Common myeloid progenitor, CD34-positive (primary cell): ENCODE measurements at regions not wholly inside any gene's neighbourhood (a gene's known extent, or its start where the extent isn't known, plus 50 kb on each side); places are given as distances from the start of the nearest gene placed in this dataset.

ENCODE experiments used
- CTCF ChIA-PET: fragments of 350-600 bp; sonication (Branson Sonifier 250); formaldehyde crosslinking; loops from one replicate; lab custom pipeline; 2021; ENCODE audit warnings: antibody characterized with exemption; lab: Charles Lee
- POLR2A ChIA-PET: fragments of 350-600 bp; sonication (Branson Sonifier 250); formaldehyde crosslinking; loops from one replicate; lab custom pipeline; 2021; ENCODE audit warnings: antibody characterized with exemption; lab: Charles Lee
- DNase-seq, 3 donors: peaks; one replicate each; pipeline versions ENCODE4 v3.0.0 to v3.0.0-alpha.2; 2013
- H3K27ac ChIP-seq, 2 experiments: 1 replicate in 1 of 2; 2 replicates in 1 of 2; pipeline ENCODE4 v1.7.0; 2013; ENCODE audit warnings: inconsistent platforms in 2 of 2, low read length in 2 of 2, mild to moderate bottlenecking in 2 of 2, low read depth in 1 of 2, moderate library complexity in 1 of 2; ENCODE audit not compliant: severe bottlenecking in 2 of 2, insufficient read depth in 1 of 2, poor library complexity in 1 of 2
- H3K27me3 ChIP-seq, 5 experiments: replicated peaks in 2 of 5; 1 replicate in 3 of 5; 2 replicates in 2 of 5; pipeline versions ENCODE4 v1.6.1 to v1.7.0; 2013; ENCODE audit warnings: low read length in 4 of 5, mild to moderate bottlenecking in 2 of 5, moderate library complexity in 2 of 5, inconsistent platforms in 1 of 5; ENCODE audit not compliant: insufficient read depth in 5 of 5, control insufficient read depth in 4 of 5
- H3K36me3 ChIP-seq, 4 experiments: 1 replicate in 2 of 4; 2 replicates in 2 of 4; pipeline versions ENCODE4 v1.6.1 to v1.7.0; 2013; ENCODE audit warnings: low read length in 3 of 4, control low read depth in 1 of 4, mild to moderate bottlenecking in 1 of 4; ENCODE audit not compliant: control insufficient read depth in 4 of 4, insufficient read depth in 4 of 4
- H3K4me1 ChIP-seq, 4 experiments: 1 replicate in 3 of 4; 2 replicates in 1 of 4; pipeline versions ENCODE4 v1.6.1 to v1.7.1; 2013; ENCODE audit warnings: low read length in 3 of 4, mild to moderate bottlenecking in 3 of 4, control low read depth in 1 of 4, inconsistent platforms in 1 of 4, moderate library complexity in 1 of 4; ENCODE audit not compliant: control insufficient read depth in 4 of 4, insufficient read depth in 4 of 4; ENCODE audit errors: control extremely low read depth in 1 of 4
- H3K4me3 ChIP-seq, 7 experiments: 1 replicate in 4 of 7; 2 replicates in 3 of 7; pipeline versions ENCODE4 v1.5.1 to v1.7.0; 2013; ENCODE audit warnings: mild to moderate bottlenecking in 7 of 7, low read length in 6 of 7, moderate library complexity in 6 of 7, inconsistent platforms in 2 of 7, low read depth in 2 of 7, control low read depth in 1 of 7; ENCODE audit not compliant: insufficient read depth in 4 of 7, control insufficient read depth in 1 of 7; ENCODE audit errors: extremely low read depth in 1 of 7
- H3K9me3 ChIP-seq, 5 experiments: 1 replicate in 4 of 5; 2 replicates in 1 of 5; pipeline versions ENCODE4 v1.6.1 to v1.7.1; 2013; ENCODE audit warnings: low read length in 4 of 5, mild to moderate bottlenecking in 2 of 5, inconsistent platforms in 1 of 5, low read depth in 1 of 5, moderate library complexity in 1 of 5; ENCODE audit not compliant: control insufficient read depth in 4 of 5, insufficient read depth in 2 of 5; ENCODE audit errors: control extremely low read depth in 1 of 5
- WGBS: methylation state at CpG from one replicate; pipeline ENCODE4 v1.1.5; 2013; ENCODE audit not compliant: insufficient coverage; 5-methylcytosine and 5-hydroxymethylcytosine counted together

DNA sequence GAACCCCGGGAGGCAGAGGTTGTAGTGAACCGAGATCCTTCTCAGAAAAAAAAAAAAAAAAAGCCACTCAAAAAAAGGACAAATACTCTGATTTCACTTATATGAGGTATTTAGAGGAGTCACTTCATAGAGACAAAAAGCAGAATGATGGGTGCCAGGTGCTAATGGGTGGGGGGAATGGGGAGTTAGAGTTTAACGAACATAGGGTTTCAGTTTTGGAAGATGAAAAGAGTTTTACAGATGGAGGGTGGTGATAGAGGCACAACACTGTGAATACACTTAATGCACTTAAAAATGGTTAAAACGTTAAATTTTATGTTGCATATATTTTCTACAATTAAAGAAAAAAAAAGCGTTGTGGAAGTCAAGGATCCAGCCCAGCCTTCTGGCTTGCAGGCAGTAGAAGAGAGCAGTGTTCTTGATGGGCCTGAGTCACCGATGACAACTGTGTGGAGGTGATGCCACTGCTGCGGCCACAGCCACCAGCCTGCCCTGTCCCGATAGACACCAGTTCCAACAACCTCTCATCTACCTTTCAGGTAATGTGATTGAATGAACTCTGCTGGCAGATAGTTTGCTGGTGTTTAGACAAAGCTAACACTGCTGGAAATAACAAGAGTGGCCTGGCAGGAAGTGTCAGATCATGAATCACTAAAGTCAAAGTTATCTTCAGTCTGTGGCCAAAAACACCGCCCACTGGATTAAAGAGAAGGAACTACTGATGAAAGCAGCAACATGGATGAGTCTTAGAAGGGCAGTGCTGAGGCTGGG lies 49.9 kb upstream of the COX10 start:
- Histone ChIP-seq H3K4me1 (peaks cover 0 to 4% (median 3%) of the 10 kb centered on the region in 4 experiments), H3K36me3 (no peaks in the 10 kb centered on the region), H3K9me3 (no peaks in the 10 kb centered on the region), H3K27ac (no peak overlapping the region), H3K4me3 (no peak overlapping the region), H3K27me3 (no peaks in the 10 kb centered on the region)
- WGBS: 58% methylated on average over 2 of the region's 9 CpGs
- peak; percentile 3 to 63 (median 42) for DNase-seq
- CTCF ChIA-PET: no interaction called here
- POLR2A ChIA-PET: no interaction called here
